Right atrium auricular region (tissue), 2 donors: ENCODE measurements at regions not wholly inside any gene's neighbourhood (a gene's known extent, or its start where the extent isn't known, plus 50 kb on each side); places are given as distances from the start of the nearest gene placed in this dataset.
"Not testable (repeated sequence)": the region's sequence is repeated elsewhere in the genome, so short reads cannot be mapped to it uniquely, and the experiment has no call there.

Experiments used
- DNase-seq: peaks from one replicate; pipeline ENCODE4 v3.0.0-alpha.2; 2019; ENCODE audit warnings: low spot score
- H3K27ac ChIP-seq, 2 donors: fragments of 200-600 bp; sonication (generic); 1 replicate in 1 of 2; 2 replicates in 1 of 2; pipeline ENCODE4 v1.5.1; 2016 to 2019
- H3K27me3 ChIP-seq, 2 donors: fragments of 200-600 bp; sonication (generic); one replicate each; pipeline versions ENCODE4 v1.5.1 to v1.6.0; 2017 to 2019
- H3K36me3 ChIP-seq: fragments of 200-600 bp; sonication (generic); one replicate; pipeline ENCODE4 v1.5.1; 2016
- H3K4me1 ChIP-seq, 2 donors: fragments of 200-600 bp; sonication (generic); one replicate each; pipeline versions ENCODE4 v1.5.1 to v1.6.0; 2017 to 2019
- H3K4me3 ChIP-seq, 2 donors: fragments of 200-600 bp; sonication (generic); 1 replicate in 1 of 2; 2 replicates in 1 of 2; pipeline ENCODE4 v1.5.1; 2017 to 2019; ENCODE audit warnings: mild to moderate bottlenecking in 1 of 2, moderate library complexity in 1 of 2
- H3K9me3 ChIP-seq, 2 donors: fragments of 200-600 bp; sonication (generic); one replicate each; pipeline ENCODE4 v1.5.1; 2019
- CTCF ChIP-seq, 2 donors: fragments of 200-600 bp; sonication (generic); IDR thresholded peaks; one replicate each; pipeline ENCODE4 v1.5.1; 2019; ENCODE audit warnings: antibody characterized with exemption in 2 of 2

- H3K27me3 ChIP-seq = no peaks in the 10 kb centered on the region
- no peak for TF ChIP-seq CTCF (IDR thresholded peaks at IDR 0.05)
These were observed 155.6 kb upstream of the TMEM132C start for GRCh38 chr12:128111333-128111732.

GRCh38 chr12:128111951-128112350 lies 155.0 kb upstream of the TMEM132C start:
- Histone ChIP-seq H3K4me3 (no peak overlapping the region), H3K4me1 (no peaks in the 10 kb centered on the region), H3K27me3 (no peaks in the 10 kb centered on the region), H3K9me3 (no peaks in the 10 kb centered on the region), H3K36me3 (no peaks in the 10 kb centered on the region), H3K27ac (no peak overlapping the region)
- TF ChIP-seq CTCF (IDR thresholded peaks at IDR 0.05) = no peak
- DNase-seq = no peak

More at GRCh38 chr12:128111333-128111732, 155.6 kb upstream of the TMEM132C start:
- Histone ChIP-seq H3K4me3 (no peak overlapping the region), H3K4me1 (no peaks in the 10 kb centered on the region), H3K9me3 (no peaks in the 10 kb centered on the region), H3K36me3 (no peaks in the 10 kb centered on the region), H3K27ac (no peak overlapping the region)
- DNase-seq = no peak

- not testable (repeated sequence) for DNase-seq, H3K27me3 ChIP-seq, H3K4me3 ChIP-seq, H3K36me3 ChIP-seq, H3K4me1 ChIP-seq, H3K9me3 ChIP-seq, H3K27ac ChIP-seq
These were observed 153.7 kb upstream of the TMEM132C start for GRCh38 chr12:128113250-128113649.

- H3K4me1 ChIP-seq = no peaks in the 10 kb centered on the region
- TF ChIP-seq CTCF (IDR thresholded peaks at IDR 0.05) = no peak
- H3K27ac ChIP-seq = no peak overlapping the region
- no peak overlapping the region for H3K4me3 ChIP-seq
- no peaks in the 10 kb centered on the region for H3K9me3 ChIP-seq
- H3K27me3 ChIP-seq = no peaks in the 10 kb centered on the region
- no peaks in the 10 kb centered on the region for H3K36me3 ChIP-seq
- no peak for DNase-seq
These were observed 152.5 kb upstream of the TMEM132C start for GRCh38 chr12:128114485-128114884.

GRCh38 chr12:128116537-128116936 lies 150.4 kb upstream of the TMEM132C start:
- no peaks in the 10 kb centered on the region for H3K4me1 ChIP-seq
- TF ChIP-seq CTCF (IDR thresholded peaks at IDR 0.05) = no peak
- H3K4me3 ChIP-seq = no peak overlapping the region
- no peaks in the 10 kb centered on the region for H3K9me3 ChIP-seq
- no peak for DNase-seq
- no peaks in the 10 kb centered on the region for H3K36me3 ChIP-seq
- H3K27me3 ChIP-seq = no peaks in the 10 kb centered on the region
- H3K27ac ChIP-seq = no peak overlapping the region

- Histone ChIP-seq H3K27me3 (no peaks in the 10 kb centered on the region), H3K4me3 (no peak overlapping the region), H3K27ac (no peak overlapping the region), H3K4me1 (no peaks in the 10 kb centered on the region), H3K9me3 (no peaks in the 10 kb centered on the region), H3K36me3 (no peaks in the 10 kb centered on the region)
- no peak for TF ChIP-seq CTCF (IDR thresholded peaks at IDR 0.05)
- DNase-seq = no peak
These were observed 146.9 kb upstream of the TMEM132C start for GRCh38 chr12:128120035-128120434.
